Adrenal gland (tissue), 9 donors: ENCODE measurements at regions not wholly inside any gene's neighbourhood (a gene's known extent, or its start where the extent isn't known, plus 50 kb on each side); places are given as distances from the start of the nearest gene placed in this dataset.

Source experiments
- DNase-seq, 7 donors: peaks; one replicate each; pipeline ENCODE4 v3.0.0-alpha.2; 2019 to 2020
- H3K27ac ChIP-seq, 5 donors: fragments of 200-600 bp; sonication (generic) in 4 of 5; 1 replicate in 3 of 5; 2 replicates in 2 of 5; pipeline versions ENCODE4 v1.5.1 to v1.8.0; 2016 to 2020; ENCODE audit warnings: mild to moderate bottlenecking in 1 of 5
- H3K27me3 ChIP-seq: fragments of 200-600 bp; 2 replicates; pipeline ENCODE4 v1.8.0; 2021
- H3K36me3 ChIP-seq, 2 donors: fragments of 200-600 bp; replicated peaks in 1 of 2; 1 replicate in 1 of 2; 2 replicates in 1 of 2; pipeline versions ENCODE4 v1.5.1 to v1.8.0; 2018 to 2022
- H3K4me1 ChIP-seq, 2 donors: fragments of 200-600 bp; replicated peaks in 1 of 2; 1 replicate in 1 of 2; 2 replicates in 1 of 2; pipeline versions ENCODE4 v1.5.1 to v1.8.0; 2018 to 2021
- H3K4me3 ChIP-seq, 4 donors: fragments of 200-600 bp; sonication (generic) in 3 of 4; one replicate each; pipeline ENCODE4 v1.5.1; 2016 to 2018
- H3K9me3 ChIP-seq, 3 donors: fragments of 200-600 bp; sonication (generic) in 1 of 3; replicated peaks in 1 of 3; 1 replicate in 2 of 3; 2 replicates in 1 of 3; pipeline versions ENCODE4 v1.5.1 to v1.8.0; 2016 to 2021
- POLR2A ChIP-seq, 2 donors: fragments of 450-650 bp; IDR thresholded peaks; one replicate each; pipeline ENCODE4 v1.6.1; 2017; ENCODE audit warnings: antibody characterized with exemption in 2 of 2, mild to moderate bottlenecking in 2 of 2, moderate library complexity in 1 of 2
- WGBS, 4 donors: extraction: QIAGEN DNeasy Blood & Tissue Kit in 2 of 4; methylation state at CpG; one replicate each; pipeline versions ENCODE4 v1.1.5 to v1.1.7; 2013 to 2017; 5-methylcytosine and 5-hydroxymethylcytosine counted together
- intact Hi-C, 2 donors: fragments of 100-400 bp; cut with DNase I; formaldehyde crosslinking; loops; one replicate each; pipeline versions ENCODE4 v1.14.1 to v1.15.0; 2022 to 2023
- TF ChIP-seq, protein P1 (sequence below), 6 experiments: fragments of 450-650 bp in 4 of 6; fragments of 200-600 bp in 2 of 6; sonication (generic) in 1 of 6; IDR thresholded peaks; 1 replicate in 5 of 6; 2 replicates in 1 of 6; pipeline versions ENCODE4 v1.5.1 to v1.8.0; 2016 to 2021; ENCODE audit warnings: antibody characterized with exemption in 6 of 6, mild to moderate bottlenecking in 2 of 6, moderate library complexity in 1 of 6
- donor health status: healthy with polysubstance abuse.
- donor health status: Bipolar disorder and iron deficiency.
- donor health status: DM: yes; HTN: yes; CAD: no.
- donor health status: DM: no; HTN: no; CAD: no.
- donor health status: DM: no; HTN: no; CAD: no.

DNA sequence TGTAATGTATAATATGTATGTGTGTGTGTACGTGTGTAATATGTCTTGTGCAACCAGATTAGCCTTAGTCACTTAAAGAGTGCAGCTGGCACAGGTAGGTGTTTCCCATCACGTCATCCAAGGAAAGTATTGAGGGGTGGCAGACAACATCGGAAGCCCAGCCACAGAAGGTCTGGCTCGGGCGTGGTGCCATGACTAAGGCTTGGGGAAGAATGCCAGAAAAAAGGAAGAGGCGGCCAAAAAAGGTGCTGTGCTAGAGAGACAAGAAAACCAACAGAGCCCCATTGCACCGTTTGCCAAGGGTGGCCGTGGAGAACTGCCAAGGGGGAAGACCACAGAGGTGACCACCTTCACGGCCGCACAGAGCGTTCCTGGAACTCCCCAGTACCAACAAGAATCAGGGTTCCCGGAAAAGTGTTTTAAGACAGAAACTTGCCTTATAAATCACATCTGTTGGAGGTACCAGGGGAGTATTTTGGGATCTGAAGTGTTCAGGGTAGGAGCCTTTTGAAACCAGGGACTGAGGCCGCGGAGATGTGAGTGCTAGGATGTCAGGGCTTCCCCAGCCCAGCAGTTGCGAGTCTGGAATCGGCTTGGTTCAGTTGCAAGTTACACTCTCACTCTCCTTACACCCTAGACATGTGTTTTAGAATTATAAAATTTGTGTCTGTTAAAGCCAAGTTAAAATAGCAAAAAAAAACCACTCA, 131.2 kb upstream of the DYRK2 start:
- intact Hi-C loops: no loop called here
- DNase-seq: peak; percentile 18 to 63 (median 43)
- 50 to 58% (median 52%) methylated on average over 16 of the region's 16 CpGs for WGBS, 4 donors
- Histone ChIP-seq H3K36me3 (no peaks in the 10 kb centered on the region), H3K4me1 (no peaks in the 10 kb centered on the region), H3K27me3 (no peaks in the 10 kb centered on the region), H3K4me3 (no peak overlapping the region), H3K27ac (no peak overlapping the region), H3K9me3 (no peaks in the 10 kb centered on the region)
- TF ChIP-seq, protein P1, sequence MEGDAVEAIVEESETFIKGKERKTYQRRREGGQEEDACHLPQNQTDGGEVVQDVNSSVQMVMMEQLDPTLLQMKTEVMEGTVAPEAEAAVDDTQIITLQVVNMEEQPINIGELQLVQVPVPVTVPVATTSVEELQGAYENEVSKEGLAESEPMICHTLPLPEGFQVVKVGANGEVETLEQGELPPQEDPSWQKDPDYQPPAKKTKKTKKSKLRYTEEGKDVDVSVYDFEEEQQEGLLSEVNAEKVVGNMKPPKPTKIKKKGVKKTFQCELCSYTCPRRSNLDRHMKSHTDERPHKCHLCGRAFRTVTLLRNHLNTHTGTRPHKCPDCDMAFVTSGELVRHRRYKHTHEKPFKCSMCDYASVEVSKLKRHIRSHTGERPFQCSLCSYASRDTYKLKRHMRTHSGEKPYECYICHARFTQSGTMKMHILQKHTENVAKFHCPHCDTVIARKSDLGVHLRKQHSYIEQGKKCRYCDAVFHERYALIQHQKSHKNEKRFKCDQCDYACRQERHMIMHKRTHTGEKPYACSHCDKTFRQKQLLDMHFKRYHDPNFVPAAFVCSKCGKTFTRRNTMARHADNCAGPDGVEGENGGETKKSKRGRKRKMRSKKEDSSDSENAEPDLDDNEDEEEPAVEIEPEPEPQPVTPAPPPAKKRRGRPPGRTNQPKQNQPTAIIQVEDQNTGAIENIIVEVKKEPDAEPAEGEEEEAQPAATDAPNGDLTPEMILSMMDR (IDR thresholded peaks at IDR 0.05): no peak
- TF ChIP-seq POLR2A (IDR thresholded peaks at IDR 0.05): no peak

- H3K27me3 ChIP-seq: no peaks in the 10 kb centered on the region
- TF ChIP-seq, protein P1 (IDR thresholded peaks at IDR 0.05): no peak
- no peak for TF ChIP-seq POLR2A (IDR thresholded peaks at IDR 0.05)
- H3K36me3 ChIP-seq: no peaks in the 10 kb centered on the region
- H3K4me3 ChIP-seq: no peak overlapping the region
- intact Hi-C loops: no loop called here
- no peaks in the 10 kb centered on the region for H3K4me1 ChIP-seq
- no peak overlapping the region for H3K27ac ChIP-seq
- no peak for DNase-seq
- WGBS, 4 donors: 75 to 82% (median 78%) methylated on average over 7 of the region's 7 CpGs
- H3K9me3 ChIP-seq: no peaks in the 10 kb centered on the region
Measured at GRCh38 chr12:67519484-67520433, 128.8 kb upstream of the DYRK2 start.

DNA sequence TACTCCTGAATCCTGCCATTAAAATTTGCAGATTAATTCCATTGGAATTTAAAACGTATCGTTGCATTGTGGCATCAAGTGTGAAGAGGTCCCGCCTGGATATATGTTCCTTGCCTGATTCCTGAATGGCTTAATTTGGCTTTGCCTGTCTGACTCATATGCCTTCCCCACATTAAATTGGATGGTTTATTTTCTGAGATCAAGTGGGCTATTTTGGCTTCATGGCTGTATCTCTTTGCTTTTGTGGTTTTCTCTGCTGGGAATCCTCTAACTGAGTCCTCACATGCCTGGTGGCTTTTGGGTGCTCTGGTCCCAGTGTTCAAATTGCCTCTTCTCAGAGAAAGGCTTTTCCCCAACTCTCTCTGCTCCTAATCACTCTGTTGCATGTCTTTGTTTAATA, 127.9 kb upstream of the DYRK2 start:
- no peak for TF ChIP-seq POLR2A (IDR thresholded peaks at IDR 0.05)
- TF ChIP-seq, protein P1 (IDR thresholded peaks at IDR 0.05): no peak
- DNase-seq: no peak
- intact Hi-C loops: no loop called here
- H3K27ac ChIP-seq: no peak overlapping the region
- no peaks in the 10 kb centered on the region for H3K36me3 ChIP-seq
- no peak overlapping the region for H3K4me3 ChIP-seq
- H3K4me1 ChIP-seq: no peaks in the 10 kb centered on the region
- H3K9me3 ChIP-seq: no peaks in the 10 kb centered on the region
- H3K27me3 ChIP-seq: no peaks in the 10 kb centered on the region
- WGBS, 4 donors: 89 to 92% (median 91%) methylated on average over 3 of the region's 3 CpGs

DNA sequence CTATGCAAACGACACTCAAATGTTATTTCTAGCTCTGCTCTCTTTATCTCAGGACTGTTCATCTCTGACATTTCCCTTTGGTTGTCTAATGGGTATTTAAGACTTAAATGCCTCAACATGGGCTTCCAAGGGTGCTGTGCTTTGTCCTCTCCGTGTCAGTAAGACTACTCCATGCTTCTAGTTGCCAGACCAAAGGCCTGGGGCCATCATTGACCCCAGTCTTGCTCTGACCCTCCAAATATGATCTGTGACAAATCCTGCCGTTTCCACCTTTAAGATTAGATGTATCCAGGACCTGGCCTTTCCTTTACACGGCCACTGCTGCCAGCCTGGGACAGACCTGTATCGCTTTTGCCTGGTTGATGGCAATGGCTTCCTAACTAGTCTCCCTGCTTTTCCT, 126.3 kb upstream of the DYRK2 start:
- Histone ChIP-seq H3K9me3 (no peaks in the 10 kb centered on the region), H3K4me1 (no peaks in the 10 kb centered on the region), H3K27ac (no peak overlapping the region), H3K4me3 (no peak overlapping the region), H3K27me3 (no peaks in the 10 kb centered on the region), H3K36me3 (no peaks in the 10 kb centered on the region)
- WGBS, 4 donors: 69 to 85% (median 78%) methylated on average over 5 of the region's 5 CpGs
- intact Hi-C loops: no loop called here
- no peak for DNase-seq
- TF ChIP-seq, protein P1 (IDR thresholded peaks at IDR 0.05): no peak
- TF ChIP-seq POLR2A (IDR thresholded peaks at IDR 0.05): no peak
